Panc1 (cell line): ENCODE measurements at regions not wholly inside any gene's neighbourhood (a gene's known extent, or its start where the extent isn't known, plus 50 kb on each side); places are given as distances from the start of the nearest gene placed in this dataset.

Source experiments
- ATAC-seq: fragments of 200-7000 bp; cut with Tn5 transposase; 2 replicates; pipeline ENCODE4 v1.9.1; 2020; ENCODE audit warnings: mild to moderate bottlenecking, moderate library complexity
- BruUV-seq: library from RNA; stranded (reverse); fragments of 400-500 nt; replicated peaks from 2 replicates; lab custom pipeline; 2021; lab: Mats Ljungman, UMichigan
- CTCF ChIA-PET: fragments of 300-600 bp; sonication (Branson Sonifier 250); formaldehyde crosslinking; loops from one replicate; lab custom pipeline; 2022; ENCODE audit warnings: antibody characterized with exemption; lab: Charles Lee
- POLR2A ChIA-PET: fragments of 300-600 bp; sonication (Branson Sonifier 250); formaldehyde crosslinking; loops from one replicate; lab custom pipeline; 2022; ENCODE audit warnings: antibody characterized with exemption; lab: Charles Lee
- DNase-seq: peaks from one replicate; pipeline ENCODE4 v3.0.0-alpha.2; 2010; ENCODE audit warnings: low read depth, low spot score
- H3K27ac ChIP-seq: 2 replicates; pipeline ENCODE4 v1.5.1; 2011; ENCODE audit warnings: mild to moderate bottlenecking, low read length, inconsistent platforms
- H3K27me3 ChIP-seq: fragments of 200-500 bp; sonication (Bioruptor generic); 2 replicates; pipeline ENCODE4 v1.6.0; 2014; ENCODE audit warnings: low read length, inconsistent platforms; ENCODE audit not compliant: control insufficient read depth, insufficient read depth
- H3K36me3 ChIP-seq: fragments of 200-500 bp; sonication (Bioruptor generic); 2 replicates; pipeline ENCODE4 v1.5.1; 2014; ENCODE audit warnings: inconsistent platforms, mild to moderate bottlenecking, low read length, moderate library complexity; ENCODE audit not compliant: control insufficient read depth, insufficient read depth
- H3K4me1 ChIP-seq: 2 replicates; pipeline ENCODE4 v1.5.1; 2011; ENCODE audit warnings: inconsistent platforms, mild to moderate bottlenecking, low read length, moderate library complexity; ENCODE audit not compliant: control insufficient read depth, insufficient read depth
- H3K4me3 ChIP-seq, 2 experiments: 2 replicates each; pipeline ENCODE4 v1.5.1; 2011 to 2012; ENCODE audit warnings: low read depth in 2 of 2, low read length in 2 of 2, mild to moderate bottlenecking in 2 of 2, inconsistent platforms in 1 of 2, moderate library complexity in 1 of 2
- H3K9me3 ChIP-seq: fragments of 200-500 bp; sonication (Bioruptor generic); 2 replicates; pipeline ENCODE4 v1.5.1; 2014; ENCODE audit warnings: low read depth, mild to moderate bottlenecking, inconsistent platforms, low read length, moderate library complexity; ENCODE audit not compliant: control insufficient read depth, insufficient read depth
- CTCF ChIP-seq: fragments of 450-650 bp; IDR thresholded peaks from 2 replicates; pipeline ENCODE4 v1.5.1; 2017; ENCODE audit warnings: mild to moderate bottlenecking
- POLR2AphosphoS5 ChIP-seq: IDR thresholded peaks from 2 replicates; pipeline ENCODE4 v1.6.1; 2012; ENCODE audit warnings: mild to moderate bottlenecking, low read depth, low read length, moderate library complexity
- SIN3A ChIP-seq: IDR thresholded peaks from 2 replicates; pipeline ENCODE4 v1.6.1; 2012; ENCODE audit warnings: low read depth, mild to moderate bottlenecking, low read length, moderate library complexity, borderline replicate concordance; ENCODE audit not compliant: insufficient read depth
- TCF7L2 ChIP-seq: IDR thresholded peaks from 2 replicates; pipeline ENCODE4 v1.6.1; 2011; ENCODE audit warnings: mild to moderate bottlenecking, low read depth, low read length, inconsistent platforms
- in situ Hi-C: cut with HindIII; loops from 2 replicates; pipeline ENCODE4 v1.10.0; 2016; ENCODE audit warnings: low sequenced_read_pairs, low pct_unique_long_range_greater_than_20kb
- intact Hi-C: fragments of 100-400 bp; cut with micrococcal nuclease; formaldehyde crosslinking; loops from one replicate; pipeline ENCODE4 v1.10.0; 2022; ENCODE audit not compliant: unreplicated experiment
- TF ChIP-seq, protein P1 (sequence below), 2 experiments: IDR thresholded peaks; 2 replicates each; pipeline ENCODE4 v1.6.1; 2011 to 2012; ENCODE audit warnings: low read depth in 2 of 2, control low read depth in 1 of 2, low read length in 1 of 2, mild to moderate bottlenecking in 1 of 2, moderate library complexity in 1 of 2; ENCODE audit not compliant: insufficient read depth in 1 of 2

DNA sequence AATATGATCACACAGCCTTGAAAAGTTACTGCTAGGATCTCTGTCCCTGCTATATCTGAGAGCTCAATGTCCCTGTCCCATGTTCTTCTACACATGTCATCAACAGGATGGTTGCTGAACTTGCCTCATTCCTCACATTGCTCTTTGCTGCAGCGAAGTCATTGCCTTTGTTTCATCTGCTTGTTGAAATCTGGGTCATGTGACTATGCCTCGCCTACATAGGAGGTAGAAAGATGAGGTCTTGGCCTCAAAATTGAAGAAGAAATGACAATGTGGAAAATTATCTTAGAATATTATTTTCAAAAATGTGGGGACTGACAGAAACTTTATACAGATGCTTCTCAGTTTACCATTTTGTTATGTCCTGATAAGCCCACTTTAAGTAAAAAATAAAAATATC lies 494.2 kb downstream of the SOX5 start:
- POLR2A ChIA-PET: no interaction called here

GRCh38 chr12:23458640-23459039 lies 490.8 kb downstream of the SOX5 start:
- Histone ChIP-seq H3K27ac (no peak overlapping the region), H3K9me3 (no peaks in the 10 kb centered on the region), H3K27me3 (no peaks in the 10 kb centered on the region), H3K4me1 (no peaks in the 10 kb centered on the region), H3K4me3 (no peak overlapping the region), H3K36me3 (no peaks in the 10 kb centered on the region)
- no TSS peak for BruUV-seq
- ATAC-seq (no peak), DNase-seq (no peak)
- no peak for TF ChIP-seq CTCF
- TF ChIP-seq, protein P1, sequence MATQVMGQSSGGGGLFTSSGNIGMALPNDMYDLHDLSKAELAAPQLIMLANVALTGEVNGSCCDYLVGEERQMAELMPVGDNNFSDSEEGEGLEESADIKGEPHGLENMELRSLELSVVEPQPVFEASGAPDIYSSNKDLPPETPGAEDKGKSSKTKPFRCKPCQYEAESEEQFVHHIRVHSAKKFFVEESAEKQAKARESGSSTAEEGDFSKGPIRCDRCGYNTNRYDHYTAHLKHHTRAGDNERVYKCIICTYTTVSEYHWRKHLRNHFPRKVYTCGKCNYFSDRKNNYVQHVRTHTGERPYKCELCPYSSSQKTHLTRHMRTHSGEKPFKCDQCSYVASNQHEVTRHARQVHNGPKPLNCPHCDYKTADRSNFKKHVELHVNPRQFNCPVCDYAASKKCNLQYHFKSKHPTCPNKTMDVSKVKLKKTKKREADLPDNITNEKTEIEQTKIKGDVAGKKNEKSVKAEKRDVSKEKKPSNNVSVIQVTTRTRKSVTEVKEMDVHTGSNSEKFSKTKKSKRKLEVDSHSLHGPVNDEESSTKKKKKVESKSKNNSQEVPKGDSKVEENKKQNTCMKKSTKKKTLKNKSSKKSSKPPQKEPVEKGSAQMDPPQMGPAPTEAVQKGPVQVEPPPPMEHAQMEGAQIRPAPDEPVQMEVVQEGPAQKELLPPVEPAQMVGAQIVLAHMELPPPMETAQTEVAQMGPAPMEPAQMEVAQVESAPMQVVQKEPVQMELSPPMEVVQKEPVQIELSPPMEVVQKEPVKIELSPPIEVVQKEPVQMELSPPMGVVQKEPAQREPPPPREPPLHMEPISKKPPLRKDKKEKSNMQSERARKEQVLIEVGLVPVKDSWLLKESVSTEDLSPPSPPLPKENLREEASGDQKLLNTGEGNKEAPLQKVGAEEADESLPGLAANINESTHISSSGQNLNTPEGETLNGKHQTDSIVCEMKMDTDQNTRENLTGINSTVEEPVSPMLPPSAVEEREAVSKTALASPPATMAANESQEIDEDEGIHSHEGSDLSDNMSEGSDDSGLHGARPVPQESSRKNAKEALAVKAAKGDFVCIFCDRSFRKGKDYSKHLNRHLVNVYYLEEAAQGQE (IDR thresholded peaks at IDR 0.05; ENCODE audit: insufficient read depth in 1 of 2, low read depth in 2 of 2, low read length in 1 of 2): no peak
- no peak for TF ChIP-seq POLR2AphosphoS5
- TF ChIP-seq TCF7L2: no peak
- no peak for TF ChIP-seq SIN3A
- intact Hi-C loops (no loop called here), in situ Hi-C loops (no loop called here)
- ChIA-PET POLR2A (no interaction called here), CTCF (no interaction called here)

More for the DNA sequence above, 494.2 kb downstream of the SOX5 start:
- BruUV-seq: no TSS peak
- intact Hi-C loops: no loop called here
- H3K27me3 ChIP-seq: no peaks in the 10 kb centered on the region
- no peaks in the 10 kb centered on the region for H3K9me3 ChIP-seq
- TF ChIP-seq TCF7L2 (no peak), POLR2AphosphoS5 (no peak), CTCF (no peak), SIN3A (no peak)
- TF ChIP-seq, protein P1 (IDR thresholded peaks at IDR 0.05; ENCODE audit: insufficient read depth in 1 of 2, low read depth in 2 of 2, low read length in 1 of 2): no peak
- in situ Hi-C loops: no loop called here
- H3K4me1 ChIP-seq: no peaks in the 10 kb centered on the region
- CTCF ChIA-PET: no interaction called here
- H3K4me3 ChIP-seq: no peak overlapping the region
- no peaks in the 10 kb centered on the region for H3K36me3 ChIP-seq
- ATAC-seq: no peak
- no peak for DNase-seq
- no peak overlapping the region for H3K27ac ChIP-seq
